Midbrain (tissue), 1 donor: ENCODE measurements at regions not wholly inside any gene's neighbourhood (a gene's known extent, or its start where the extent isn't known, plus 50 kb on each side); places are given as distances from the start of the nearest gene placed in this dataset.

Experiments
- DNase-seq: peaks from one replicate; lab custom pipeline; 2025; lab: John Stamatoyannopoulos, UW

DNA sequence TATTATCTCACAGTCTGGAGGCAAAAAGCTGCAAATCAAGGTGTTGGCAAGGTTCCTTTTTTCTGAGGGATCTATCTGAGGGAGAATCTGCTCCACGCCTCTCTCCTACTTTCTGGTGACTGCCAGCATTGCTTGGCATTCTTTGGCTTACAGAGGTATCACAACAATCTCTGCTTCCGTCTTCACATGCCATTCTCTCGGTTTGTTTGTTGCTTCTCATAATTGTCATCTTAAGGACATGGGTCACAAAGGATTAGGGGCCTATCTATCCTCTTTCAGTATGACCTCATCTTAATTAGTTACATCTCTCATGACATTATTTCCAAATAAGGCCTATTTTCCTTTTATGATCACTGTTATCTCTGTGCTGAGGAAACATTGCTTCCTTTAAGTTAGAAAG is 345.0 kb downstream of the FOXG1 start:
- DNase-seq: no peak

DNA sequence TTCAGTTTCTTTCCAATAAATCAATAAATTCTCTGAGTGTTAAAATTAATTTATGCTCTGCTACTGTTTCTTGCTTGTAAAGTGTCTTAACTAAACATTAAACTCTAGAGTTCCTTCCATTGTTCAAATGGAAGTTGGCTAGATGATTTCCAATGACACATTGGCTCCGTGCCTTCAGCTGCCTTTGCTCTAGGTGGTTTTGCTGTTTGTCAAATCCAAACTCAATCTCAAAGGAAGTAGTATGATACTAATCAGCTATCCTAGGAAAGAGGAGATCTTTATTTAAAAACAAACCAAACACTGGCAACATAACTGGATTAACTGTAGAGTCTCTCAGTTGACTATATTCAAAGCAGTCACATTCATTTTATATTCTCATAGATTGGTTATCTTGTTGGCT is 356.4 kb downstream of the FOXG1 start:
- DNase-seq: no peak

DNA sequence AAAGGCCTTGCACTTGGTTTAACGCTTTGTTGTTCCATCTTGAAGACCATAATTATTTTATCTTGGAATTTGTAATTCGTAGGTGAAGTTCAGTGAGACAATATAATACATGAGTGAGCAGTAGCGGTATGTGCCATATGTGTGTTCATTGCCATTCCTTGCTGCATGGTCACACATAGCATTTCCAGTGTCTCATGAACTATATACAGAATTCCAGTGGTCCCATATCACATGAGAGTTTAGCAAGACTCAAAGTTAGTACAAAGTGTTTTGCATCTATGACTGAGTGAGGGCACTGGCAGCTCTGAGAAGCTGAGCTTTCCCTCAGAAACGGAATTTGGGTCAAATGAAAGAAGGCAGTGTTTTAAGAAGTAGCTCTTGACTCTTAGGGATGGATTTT is 359.8 kb downstream of the FOXG1 start:
- no peak for DNase-seq

DNA sequence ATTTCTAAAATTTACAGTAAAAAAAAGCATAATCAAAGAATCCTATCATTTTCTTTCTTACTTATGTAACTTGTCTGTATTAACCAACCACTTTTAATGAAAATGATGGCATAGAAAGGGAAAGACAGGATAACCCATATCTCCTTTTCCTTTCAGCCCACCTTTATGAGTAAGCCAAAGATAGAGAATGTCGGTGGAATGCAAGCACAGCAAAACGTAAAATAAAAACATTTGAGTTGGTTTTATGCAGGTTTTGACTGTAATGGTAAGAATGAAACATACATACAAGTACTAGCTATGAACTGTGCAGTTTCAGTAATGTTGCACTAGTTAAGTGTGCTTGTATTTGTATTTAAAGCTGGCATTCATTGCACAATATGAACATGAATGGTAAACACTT is 360.3 kb downstream of the FOXG1 start:
- DNase-seq: no peak

DNA sequence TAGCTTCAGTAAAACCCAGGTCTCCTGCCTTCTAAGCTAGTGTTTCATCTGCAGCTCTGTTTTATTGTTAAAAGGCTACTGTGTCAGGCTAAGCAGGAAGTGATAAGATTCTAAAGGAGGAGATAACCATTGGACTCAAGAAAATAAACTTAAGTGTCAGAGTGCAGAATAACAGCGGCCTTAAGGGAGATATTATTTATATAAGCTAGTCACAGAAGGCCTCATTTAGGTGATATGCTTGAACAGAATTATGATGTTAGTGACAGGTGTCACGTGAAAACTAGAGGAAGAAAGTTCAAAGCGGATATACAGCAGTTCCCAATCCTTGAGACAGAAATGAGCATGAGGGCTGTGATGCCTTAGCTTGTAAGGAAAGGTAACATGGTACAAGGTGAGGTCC is 373.4 kb downstream of the FOXG1 start:
- DNase-seq: no peak

DNA sequence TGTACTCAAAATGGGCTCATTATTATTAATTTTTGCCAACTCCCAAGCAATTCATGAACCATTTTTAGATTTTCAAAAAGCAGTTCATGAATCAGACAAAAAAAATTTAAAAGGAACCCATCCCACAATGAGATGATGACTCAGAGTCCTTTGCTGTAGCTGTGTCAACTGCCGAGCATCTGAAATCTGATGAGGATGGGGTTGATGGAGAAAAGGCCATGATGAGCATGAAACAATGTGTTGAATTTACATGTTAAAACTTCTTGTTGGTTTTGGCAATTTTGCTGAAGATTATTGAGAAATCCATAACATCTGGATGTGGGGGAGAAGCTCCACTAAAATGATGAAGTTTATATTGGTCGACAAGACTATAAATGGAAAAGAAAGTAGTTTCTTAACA is 378.0 kb downstream of the FOXG1 start:
- DNase-seq: no peak

DNA sequence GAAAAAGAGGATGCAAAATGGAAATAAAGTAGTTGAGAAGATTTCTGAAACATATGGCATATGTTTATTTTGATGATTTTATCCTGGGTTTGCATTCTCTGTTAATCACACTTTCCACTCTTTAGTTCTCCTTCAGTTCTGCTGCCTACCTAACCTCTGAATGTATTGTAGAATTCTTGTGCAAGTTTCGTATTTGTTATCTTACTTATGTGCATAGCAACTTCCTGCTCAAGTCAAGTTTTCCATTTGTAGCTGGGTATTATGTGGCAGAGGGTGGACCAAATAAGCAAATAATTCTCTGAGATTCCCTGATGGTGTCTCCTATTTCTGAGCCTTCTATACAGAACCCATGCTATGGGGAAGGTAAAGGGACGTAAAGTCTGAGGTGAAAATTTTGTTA is 381.6 kb downstream of the FOXG1 start:
- no peak for DNase-seq

DNA sequence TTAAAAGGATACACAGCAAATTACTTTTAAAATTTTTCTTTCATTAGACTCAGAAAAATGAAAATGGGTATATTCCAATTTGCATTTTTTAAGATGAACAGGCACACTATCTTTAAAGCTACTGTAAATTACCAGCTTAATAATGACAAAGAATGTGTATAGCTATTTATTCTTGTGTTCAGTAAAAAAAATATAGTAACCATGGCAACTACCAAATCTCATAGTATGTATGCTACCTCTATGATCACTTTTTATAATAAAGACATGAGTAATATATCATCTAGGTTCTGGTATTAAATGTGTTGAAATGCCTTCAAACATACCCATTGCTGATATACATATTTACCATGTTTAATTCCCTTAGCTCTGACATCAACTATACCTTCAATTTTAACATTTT is 383.2 kb downstream of the FOXG1 start:
- no peak for DNase-seq

DNA sequence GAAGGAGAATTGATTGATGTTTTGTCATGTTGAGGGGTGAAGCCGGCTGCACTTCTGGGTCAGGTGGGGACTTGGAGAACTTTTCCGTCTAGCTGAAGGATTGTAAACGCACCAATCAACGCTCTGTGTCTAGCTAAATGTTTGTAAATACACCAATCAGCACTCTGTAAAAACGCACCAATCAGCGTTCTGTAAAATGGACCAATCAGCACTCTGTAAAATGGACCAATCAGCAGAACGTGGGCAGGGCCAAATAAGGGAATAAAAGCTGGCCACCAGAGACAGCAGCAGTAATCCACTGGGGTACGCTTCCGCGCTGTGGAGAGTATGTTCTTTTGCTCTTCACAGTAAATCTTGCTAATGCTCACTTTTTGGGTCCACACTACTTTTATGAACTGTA is 384.1 kb downstream of the FOXG1 start:
- DNase-seq: no peak

DNA sequence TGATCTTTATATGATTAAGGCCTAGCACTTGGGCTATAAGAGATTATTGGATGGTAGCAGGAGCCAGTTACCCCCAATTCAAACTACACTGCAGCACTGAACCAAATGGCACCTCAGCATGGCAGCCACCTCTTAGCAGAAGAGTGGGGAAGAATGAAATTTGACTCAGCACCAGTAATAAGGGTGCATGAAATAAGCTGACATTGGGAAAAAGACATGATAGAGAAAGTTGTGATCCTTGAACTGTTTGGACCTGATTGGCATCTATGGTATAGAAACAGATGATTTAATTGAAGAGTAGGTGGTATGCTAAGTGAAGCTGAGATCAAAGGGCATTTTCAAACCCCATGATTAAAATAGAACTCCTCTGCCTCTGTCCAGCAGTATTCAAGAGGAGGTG is 389.5 kb downstream of the FOXG1 start:
- no peak for DNase-seq

DNA sequence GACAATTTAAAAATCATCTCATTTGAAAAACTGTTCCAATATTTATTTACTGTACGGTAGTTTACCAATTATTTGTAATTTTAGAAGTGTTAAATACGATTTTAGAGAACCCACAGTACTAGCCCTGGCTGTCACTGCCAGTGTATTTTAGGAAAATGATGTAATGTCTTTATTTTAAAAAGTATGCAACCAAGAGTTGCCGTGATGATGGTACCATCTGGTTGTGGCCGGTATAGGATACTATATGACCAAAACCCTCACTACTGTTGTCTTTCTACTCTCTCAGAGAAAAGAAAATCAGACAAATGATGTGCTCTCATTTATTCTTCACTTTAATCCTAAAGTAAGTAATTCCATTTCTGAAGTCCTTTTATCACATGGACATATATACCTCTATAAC is 395.0 kb downstream of the FOXG1 start:
- no peak for DNase-seq

DNA sequence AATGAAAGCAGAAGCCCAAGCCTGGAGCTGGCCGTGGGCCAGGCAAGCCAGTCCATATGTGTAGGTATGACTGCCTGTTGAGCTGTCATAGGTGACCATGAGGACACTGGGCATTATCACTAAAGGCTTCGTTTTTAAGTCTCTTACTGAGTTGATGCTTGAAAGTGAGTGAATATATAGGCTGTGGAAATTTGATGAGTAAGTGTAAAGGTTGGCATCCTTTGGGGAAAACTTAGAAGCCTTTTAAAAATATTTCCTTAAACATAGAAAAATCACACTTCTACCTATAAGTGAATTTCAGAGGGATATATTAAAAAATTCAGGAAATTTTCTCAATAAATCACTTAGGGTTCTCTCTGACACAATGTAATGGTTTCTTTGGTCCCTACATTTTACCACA is 396.5 kb downstream of the FOXG1 start:
- DNase-seq: no peak

DNA sequence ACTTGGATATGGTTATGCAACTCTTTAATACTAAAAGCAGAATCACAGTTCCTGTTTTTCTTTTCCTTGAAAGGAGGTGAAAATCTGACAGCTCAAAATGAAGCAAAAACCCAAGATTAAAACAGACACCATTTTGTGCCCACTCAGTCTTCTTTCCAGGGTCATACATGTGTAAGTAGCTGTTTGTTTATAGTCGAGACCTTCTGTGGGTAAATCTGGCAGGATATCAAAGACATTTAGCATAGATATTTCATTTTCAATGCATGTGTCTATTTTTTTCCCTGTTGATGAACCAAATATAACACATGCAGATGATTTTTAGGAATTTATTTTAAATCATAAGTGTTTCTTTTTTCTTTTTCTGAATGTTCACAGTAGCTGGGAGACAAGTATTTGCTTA is 398.8 kb downstream of the FOXG1 start:
- no peak for DNase-seq

DNA sequence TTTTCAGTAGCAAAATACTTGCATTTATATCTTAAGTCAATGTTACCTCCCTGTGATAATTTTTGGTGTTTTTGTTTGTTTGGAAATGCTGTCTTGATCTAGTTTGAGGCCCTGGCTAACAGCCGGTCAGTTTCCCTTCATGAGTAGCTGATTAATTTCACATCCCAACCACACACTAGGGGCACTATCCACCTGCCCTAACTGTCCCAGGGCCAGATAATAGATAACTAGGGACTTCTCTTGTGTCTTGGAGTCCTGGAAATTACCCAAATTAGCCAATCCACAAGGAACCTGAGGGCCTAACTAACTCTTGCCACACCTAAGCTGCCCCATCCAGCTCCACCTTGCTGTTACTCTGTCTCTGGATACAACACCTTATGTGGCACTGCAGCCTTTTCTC is 399.9 kb downstream of the FOXG1 start:
- no peak for DNase-seq

DNA sequence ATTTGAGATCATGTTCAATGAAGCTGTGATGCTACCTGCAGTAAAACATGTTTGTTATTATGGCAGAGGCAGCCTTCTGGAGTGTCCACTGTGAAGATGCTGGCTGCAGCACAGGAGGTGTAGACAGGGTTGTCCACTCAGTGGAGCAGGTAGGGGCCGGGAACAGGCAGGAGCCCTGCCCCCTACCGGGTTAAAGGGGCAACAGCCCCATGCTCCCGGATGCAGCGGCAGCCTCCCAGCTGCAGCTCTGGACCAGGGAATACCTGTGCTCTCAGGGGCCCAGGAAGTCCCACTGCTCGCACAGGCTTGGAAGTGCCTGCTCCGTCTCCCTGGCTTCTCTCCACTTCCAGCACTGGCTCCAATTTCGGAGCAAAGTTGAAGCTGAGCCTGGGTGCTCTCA is 401.6 kb downstream of the FOXG1 start:
- DNase-seq: no peak

DNA sequence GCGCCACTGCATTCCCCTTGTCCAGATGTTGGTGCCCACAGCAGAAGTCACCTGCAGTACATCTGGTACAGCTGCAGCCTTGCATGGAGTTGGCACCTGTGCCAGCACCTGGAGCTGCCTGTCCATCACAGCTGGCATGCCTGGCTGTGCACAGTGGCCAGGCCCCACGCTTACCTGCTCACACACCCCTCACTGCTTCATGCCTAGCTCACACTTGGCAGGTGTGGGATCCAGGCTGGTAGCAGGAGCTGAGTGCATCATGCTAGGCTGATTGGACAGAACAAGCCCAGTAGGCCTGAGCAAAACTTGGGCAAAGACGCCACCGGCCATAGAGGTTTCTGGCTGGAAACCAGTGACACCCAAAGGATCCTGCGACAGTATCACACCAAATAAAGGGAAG is 402.8 kb downstream of the FOXG1 start:
- no peak for DNase-seq

DNA sequence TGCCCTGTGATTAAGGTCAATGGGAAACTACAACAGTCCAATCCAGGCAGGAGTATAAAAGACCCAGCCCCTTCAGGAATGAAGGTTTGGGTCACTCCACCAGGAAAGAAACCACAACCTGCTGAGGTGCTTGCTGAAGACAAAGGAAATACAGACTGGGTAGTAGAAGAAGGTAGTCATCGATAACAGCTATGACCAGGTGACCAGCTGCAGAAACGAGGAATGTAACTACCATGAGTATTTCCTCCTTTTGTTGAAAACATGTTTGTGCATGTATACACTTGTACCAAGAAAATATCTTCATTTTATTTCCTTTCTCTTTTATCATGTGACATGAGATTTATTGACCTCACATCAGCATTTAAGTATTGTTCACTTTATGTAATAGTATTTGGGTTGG is 409.1 kb downstream of the FOXG1 start:
- no peak for DNase-seq

DNA sequence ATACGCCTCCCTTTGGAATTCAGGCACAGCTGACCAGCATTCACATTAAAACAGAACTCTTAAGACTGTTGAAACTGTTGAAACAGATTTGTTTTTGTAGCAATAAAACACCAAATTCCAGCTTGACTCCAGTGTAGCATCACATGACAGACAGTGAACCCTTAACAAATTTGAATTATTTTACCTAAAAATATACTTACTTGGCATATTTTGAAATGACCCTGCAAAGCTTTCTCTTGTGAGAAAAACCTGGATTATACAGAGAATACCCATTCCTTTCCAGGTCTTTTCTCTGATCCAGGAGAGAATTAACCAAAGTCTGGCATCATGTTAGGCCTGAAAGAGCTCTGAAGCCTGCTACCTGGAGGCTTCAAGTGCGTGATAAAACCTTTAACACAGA is 410.3 kb downstream of the FOXG1 start:
- DNase-seq: no peak

DNA sequence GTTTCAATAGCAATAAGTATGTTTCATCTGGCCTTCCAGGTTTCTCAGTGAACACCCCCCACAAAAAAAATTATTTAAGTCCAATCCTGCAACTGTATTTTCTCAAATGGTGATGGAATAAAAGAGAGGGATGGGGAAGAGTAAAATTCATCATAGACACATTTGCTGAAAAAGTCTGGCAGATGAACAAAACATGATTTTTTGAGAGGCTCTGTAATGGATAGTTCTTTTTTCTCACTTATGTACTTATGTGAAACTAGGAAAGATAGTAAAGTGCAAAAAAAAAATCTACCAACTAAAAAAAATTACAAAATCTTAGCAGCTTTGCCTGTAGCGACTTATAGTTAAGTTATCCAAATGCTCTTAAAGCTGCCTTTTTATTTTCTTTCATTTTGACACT is 412.4 kb downstream of the FOXG1 start:
- DNase-seq: no peak

DNA sequence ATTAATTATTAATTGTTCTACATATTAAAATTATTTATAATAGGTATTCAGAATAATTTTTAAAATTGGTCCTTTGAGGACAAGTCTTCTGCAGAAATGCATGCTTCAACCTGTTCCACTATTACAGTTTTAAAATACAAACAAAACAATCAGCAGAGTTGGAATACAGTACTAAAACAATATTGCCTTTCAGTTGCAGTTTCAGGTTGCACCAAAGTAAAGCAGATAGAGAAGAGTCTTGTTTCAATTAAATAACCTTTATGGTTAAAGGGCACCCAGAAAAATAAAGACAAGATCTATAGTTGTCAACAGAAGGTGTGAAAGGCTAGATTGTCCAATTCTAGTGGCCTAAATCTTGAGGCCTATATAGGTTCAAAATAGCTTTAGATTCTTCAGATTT is 424.5 kb downstream of the FOXG1 start:
- DNase-seq: no peak

DNA sequence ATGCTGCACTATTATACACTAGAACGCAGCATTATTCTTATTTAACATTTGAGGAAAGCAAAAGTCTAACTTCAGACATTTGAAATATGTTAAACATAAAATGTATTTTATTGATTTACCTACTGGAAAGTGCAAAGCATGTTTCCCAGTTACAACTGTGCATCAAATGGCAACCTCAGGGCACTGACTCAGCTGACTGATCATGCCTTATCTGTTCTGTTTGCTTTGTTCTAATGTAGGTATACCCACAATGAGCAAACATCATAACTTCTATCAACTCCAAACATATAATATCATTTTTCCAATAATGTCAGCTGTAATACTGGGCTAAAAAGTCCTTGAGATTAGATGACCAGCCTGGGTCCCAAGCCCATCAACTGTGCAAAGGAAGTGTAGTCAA is 431.0 kb downstream of the FOXG1 start:
- DNase-seq: no peak

DNA sequence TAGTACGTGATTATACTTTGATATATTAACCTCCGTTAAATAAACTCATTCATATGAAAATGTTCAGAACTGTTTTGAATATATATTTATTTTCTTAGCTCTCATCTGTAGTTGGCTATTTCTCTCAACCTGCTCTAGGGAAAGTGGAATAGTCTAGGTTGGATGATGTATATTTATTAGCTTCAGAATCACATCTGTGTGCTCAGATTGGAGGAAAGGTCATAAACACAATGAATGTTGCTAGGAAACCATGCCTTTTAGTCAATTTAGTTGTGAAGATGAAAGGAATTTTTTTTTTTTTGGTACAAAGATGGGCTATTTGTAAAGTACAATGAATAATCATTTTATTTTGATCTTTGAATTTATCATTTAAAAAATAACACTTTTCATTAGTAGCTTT is 439.1 kb downstream of the FOXG1 start:
- DNase-seq: no peak

DNA sequence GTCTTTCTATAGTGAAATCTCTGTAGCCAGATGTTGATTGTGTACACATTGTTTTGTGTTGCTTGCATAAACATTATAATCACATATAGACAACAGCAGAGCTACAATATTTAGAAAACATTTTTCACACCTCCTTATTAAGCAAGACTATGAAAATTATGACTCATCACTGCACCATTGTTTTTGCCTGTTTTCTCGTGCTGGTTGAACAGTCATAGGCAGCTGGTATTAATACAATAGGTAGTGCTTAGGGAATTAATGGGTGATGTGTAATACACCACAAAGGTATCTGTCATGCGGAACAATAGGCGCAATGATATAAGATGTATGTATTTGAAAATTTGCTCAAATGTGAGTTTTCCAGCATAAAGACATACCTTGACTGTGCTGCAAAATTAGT is 449.3 kb downstream of the FOXG1 start:
- no peak for DNase-seq

DNA sequence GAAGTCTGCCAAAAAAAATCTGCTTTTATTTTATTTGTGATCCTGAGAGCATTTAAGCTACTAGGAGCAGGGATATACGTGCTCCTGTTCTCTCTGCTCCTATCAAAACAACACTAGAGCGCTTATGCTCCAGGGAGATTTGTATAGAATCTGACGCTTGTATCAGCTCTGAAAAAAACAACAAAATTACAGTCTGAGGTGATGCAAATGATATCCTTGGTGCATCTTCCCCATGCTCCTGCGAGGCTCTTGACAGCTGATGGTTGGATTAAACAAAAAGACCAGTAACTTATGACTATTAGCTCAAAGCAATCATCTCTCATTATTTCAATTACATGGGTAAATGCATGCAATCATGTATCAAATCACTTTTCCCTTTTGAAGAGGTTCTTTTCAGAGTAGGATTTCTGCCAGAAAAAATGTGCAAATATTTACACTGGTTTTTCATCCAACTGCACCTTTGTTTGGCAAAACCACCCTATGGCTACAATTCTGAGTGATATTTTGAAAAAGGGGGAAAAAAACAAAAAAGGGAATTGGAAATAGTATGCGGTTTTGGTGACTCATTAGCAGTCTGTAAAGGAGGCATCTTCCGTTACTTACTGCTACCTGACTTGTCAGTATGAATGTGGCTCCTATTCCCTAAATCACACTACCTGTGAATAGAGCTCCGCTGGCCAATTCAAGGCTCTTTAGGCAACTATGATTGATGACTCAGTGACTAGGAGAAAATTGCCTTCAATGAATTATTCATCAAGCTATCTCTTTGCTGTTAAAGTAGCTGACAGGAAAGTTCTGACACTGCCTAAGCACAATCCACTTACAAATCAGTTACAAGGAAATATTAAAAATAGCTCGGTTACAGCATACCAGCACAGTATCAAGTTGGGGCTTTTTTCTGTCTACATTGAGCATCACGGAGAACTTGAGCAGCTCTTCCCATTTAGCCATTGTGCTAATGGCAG is 450.0 kb downstream of the FOXG1 start:
- DNase-seq: no peak
